Activated CD8-positive, alpha-beta memory T cell treated with anti-CD3 and anti-CD28 coated beads, Interleukin-2, amount 50 U/mL, for 1 hour (primary cell): ENCODE measurements at regions not wholly inside any gene's neighbourhood (a gene's known extent, or its start where the extent isn't known, plus 50 kb on each side); places are given as distances from the start of the nearest gene placed in this dataset.

Source experiments
- DNase-seq: peaks from one replicate; pipeline ENCODE4 v3.0.0-alpha.2; 2020; ENCODE audit errors: extremely low read depth

DNA sequence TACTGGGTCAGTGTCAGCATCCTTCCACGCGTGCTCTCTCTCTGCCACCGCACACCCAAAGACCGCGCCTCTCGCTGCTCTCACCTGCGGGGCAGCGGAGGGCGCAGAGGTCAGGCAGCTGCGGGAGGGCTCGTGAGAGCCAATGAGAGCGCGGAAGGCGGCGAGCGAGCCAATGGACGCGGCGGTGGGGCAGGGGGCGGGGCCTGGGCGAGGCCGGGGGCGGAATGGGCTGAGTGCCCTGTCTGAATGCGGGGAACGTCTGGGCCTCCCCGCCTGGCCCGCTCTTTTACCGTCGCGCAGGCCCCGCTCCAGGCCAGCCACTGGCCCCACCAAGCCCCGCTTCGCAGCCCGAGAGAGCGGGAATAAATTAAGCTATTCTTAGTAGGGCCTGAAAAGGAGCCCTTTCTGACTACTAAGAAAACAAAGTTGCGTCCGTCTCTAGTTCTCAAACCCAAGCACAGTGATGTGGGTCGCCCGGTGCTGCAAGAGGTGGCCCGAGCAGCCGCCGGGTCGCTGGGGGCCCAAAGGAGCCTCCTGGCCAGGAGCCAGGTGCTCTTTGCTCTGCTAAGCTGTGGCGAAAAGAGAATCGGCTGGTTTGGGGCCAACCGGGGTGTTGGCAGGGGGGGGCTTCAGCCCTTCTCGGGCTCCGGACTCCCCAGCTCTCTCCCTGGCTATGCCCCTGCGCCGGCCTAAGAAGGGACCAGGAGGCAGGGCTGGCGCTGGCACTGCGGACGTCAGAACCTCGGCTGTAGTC is 81.1 kb upstream of the GLI2 start:
- no peak for DNase-seq

DNA sequence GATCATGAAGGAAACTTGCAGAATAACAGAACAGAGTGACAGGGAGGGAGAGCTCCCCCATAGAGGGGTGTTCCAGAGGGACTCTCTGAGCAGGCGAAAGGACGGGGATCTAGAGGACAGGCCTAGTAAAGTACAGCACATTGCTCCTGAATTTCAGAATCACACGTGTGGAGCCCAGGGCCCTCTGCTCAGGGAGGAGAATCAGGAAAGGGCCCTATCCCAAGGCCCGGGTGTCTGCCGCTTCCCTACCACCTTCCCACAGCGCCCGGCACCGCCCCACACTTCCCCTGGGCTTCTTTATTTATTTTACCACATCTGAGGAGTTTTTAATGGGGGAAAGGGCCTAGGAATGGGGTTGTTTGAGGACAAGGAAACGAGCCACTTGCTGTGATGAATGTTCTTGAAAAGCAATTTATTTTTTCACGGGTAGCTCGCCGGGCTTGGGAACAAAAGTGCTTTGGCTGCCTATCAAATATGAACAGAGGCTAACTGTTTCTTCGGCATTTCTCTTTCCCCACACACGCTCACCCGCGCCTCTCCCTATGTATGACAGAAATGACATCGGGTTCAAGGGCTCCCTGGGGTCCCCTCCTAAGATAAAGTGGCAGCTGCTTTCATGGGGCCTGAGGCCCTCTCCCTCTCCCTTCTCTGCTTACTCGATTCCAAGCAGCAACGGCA is 79.3 kb upstream of the GLI2 start:
- DNase-seq: no peak

DNA sequence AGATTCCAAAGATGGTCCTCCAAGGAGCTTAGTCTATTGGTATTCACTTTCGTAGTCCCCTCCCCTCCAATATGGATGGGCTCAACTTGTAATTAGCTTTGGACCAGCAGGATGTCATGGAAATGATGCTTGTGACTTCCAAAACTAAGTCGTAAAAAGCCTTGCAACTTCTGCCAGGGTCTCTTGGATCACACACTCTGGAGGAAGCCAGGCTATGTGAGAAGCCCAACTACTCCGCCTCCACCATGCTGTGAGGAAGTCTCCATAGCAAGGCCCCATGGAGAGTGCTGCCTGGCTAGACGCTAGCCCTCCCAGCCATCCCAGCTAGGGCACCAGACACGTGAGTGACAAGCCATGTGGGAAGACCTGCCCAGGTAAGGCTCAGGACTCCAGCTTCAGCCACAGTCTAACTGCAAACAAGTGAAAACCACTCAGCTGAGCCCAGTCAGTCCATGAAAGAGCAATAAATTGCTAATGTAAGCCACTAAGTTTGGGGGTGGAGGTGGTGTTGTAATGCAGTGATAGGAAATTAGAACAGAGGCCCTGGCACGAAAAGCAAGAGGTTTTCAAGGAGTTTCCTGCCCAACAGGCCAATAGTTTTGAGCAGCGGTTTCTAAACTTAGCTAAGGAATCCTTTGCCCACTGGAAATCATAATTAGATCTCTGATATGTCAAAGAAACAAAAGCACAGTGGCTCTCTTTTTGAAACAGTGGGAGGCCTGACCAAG is 77.5 kb upstream of the GLI2 start:
- DNase-seq: no peak

DNA sequence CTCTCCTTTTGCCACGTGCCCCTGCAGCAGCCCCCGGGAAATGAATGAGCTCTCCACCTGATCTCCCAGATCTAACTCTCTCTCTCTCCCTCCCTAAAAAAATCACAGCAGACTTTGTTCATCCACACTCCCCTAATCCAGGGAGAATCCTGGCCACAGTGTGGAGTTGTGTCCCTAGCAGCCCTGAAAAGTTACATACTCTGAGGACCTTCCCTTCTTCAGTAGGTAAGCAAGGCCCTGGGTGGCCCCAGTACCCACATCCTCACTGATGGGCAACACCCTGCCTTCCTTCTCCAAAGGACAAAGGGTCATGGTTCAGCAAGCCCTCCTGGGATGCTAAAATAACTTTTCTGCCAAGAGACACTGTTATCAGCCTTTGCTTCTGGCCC is 76.9 kb upstream of the GLI2 start:
- DNase-seq: no peak

DNA sequence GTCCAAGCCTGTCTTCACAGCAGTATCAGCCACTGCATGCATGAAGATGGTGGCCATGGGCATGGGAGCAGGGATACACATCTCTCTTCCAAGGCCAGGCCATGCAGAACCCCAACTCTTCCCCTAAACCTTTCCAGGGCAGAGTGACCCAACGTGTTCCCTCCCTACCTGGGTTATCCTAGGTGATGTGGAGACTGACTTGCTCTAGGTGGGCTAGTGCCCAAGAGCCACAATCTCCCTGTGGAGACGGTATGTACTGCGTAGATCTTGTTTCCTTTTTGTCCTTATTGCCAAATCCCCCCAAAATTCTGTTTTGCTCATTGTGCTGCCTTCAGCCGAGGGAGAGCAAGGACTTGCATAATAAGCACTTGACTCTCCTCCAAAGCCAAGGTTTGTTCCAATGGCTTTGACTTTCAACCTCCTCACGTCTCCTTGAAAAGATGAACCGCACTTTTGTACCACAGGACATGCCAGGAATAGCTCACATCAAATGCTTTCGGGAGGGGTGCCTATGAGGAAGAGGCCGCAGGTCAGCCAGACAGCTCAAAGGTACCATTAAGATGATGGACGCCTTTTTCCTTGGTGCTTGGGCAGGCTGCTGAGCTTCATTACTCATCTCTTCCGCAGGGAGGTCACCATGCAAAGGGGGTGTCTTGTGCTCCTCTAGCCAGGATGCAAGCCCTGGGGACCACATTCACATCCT is 76.2 kb upstream of the GLI2 start:
- DNase-seq: no peak

DNA sequence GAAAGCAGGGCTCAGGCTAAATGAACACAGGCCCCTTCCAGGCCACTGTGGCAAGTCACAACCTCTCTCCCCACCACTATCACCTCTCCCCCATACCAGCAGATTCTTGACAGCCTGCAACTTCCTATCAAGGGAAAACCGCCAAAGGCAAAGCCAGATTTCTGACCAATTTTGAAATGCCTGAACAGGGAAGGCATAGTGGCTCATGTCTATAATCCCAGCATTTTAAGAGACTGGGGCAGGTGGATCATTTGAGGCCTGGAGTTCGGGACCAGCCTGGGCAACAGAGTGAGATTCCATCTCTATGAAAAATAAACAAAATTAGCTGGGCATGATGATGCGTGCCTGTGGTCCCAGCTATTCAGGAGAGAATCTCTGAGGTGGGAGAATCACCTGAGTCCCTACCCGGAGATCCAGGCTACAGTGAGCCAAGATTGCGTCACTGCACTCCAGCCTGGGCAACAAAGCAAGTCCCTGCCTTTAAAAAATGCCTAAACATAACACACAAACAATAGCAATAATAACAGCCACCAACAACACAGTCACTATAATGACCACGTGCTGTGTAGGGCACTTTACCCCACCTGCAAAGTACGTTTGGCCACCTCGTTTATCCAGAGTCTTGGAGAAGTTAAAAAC is 75.5 kb upstream of the GLI2 start:
- DNase-seq: no peak

DNA sequence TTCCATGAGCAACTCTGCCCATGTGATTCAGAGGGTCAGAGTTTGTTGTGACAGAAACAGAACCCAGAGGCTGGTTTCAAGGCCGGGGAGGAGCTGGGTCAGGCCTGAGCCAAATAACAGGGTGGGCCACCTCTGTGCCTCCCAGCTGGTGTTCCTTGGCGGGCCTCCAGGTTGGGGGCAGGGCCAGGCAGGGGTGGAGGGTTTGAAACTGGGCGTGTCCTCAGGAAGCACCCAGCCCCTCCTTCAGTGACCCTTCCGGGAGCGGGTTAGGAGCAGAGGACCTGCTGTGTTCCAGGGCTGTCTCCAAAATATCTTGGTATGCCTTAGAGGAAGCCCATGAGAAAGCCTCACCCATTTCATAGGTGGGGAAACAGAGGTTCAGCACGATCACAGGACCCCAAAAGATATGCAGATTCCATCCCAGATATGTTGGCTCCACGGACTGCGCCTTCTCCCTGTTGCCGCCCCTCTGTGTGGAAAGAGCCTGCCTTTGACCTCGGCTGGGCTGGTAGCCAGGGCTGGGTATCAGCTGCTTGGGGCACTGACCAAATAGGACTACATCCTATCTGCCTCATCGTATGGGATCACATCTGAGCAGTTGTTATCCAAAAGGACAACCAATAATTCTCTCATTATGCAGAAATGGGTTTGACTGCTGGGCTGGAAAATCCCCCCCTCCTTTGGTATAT is 74.8 kb upstream of the GLI2 start:
- no peak for DNase-seq

DNA sequence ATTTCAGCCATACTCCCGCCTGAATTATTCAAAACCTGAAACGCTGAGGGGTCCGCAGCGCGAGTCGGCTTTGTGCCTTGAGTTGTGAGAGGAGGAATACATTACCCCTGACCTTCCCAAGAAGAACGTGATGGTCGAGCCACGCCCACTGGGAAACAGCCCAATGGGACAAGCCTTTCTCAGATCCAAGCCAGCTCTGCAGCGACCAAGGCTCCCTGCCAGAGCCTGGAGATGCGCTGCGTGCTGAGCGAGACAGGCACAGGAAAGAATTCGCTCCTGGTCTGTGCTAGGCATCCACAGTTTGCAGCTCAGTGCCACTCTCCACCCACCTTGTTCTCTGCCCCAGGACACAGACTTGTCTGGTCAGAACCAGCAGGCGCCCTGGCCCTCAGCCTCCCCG is 74.1 kb upstream of the GLI2 start:
- no peak for DNase-seq

DNA sequence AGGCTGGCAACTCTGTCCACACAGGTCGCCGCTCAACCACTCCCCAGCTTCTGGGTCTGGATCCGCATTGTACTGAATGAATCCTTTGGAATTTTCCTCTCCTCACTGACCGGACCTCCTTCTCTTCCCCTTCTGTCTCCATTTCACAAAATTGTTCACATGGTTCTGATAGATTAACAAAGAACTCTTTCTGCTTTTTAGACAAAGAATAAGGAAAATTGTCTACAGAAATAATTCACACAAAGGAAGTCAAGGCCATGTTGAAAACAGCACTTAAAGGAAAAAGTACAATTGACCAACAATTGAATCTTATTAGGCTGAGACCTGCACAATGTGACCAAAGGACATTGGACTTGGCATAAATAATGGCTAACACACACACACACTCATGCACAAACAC is 73.6 kb upstream of the GLI2 start:
- no peak for DNase-seq

DNA sequence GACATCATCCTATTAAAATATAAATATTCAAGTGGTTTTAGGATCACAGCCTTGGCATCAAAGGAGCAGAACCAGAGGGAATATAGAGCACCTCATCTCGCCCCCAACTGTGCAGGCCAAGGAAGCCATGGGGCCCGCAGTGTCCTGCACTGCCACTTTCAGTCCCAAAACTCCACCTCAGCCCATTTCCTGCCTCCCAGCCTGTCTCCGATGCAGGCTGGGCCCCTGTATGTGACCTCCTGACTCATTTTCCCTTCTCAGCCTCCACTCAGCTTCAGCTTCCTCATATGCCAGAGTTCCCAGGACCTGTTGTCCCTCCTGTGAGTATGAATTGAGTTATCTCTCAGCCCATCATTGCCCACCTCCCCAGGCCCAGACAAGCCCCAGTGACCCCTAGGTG is 72.9 kb upstream of the GLI2 start:
- DNase-seq: no peak

DNA sequence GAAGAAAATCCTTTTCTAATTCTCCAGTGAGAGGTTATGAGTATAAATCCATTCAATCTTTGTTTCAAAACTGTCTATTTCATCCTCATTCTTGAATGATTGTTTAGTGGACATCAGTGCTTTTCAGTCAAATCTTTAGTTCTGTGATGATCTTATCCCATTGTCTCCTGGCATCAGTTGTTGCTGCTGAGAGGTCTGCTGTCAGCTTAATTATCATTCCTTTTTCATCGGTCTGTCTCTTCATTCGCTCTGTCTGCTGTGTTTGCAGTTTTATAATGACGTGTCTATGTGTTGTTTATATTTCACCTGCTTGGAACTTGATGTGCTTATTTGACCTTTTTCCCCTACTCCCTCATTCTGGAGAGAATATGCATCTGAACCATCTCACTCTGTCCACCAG is 69.2 kb upstream of the GLI2 start:
- no peak for DNase-seq

DNA sequence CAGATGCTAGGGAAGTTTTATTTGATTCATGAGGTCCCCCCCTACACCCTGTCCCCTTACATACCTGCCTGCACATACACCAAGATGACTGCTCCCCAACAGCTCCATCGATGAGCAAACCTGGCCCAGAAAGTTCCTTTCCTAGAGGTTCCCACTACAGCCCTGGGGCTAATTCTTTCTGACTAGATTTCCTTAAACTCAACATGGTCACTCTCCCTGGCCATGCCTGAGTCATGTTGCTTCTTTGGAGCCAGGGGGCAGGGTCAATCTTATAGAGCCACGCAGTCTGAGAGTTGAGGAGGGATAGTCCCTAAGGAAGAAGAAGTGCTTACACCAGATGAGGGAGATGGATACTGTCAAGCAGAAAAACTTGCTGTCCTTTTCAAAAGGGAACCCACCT is 67.7 kb upstream of the GLI2 start:
- no peak for DNase-seq

DNA sequence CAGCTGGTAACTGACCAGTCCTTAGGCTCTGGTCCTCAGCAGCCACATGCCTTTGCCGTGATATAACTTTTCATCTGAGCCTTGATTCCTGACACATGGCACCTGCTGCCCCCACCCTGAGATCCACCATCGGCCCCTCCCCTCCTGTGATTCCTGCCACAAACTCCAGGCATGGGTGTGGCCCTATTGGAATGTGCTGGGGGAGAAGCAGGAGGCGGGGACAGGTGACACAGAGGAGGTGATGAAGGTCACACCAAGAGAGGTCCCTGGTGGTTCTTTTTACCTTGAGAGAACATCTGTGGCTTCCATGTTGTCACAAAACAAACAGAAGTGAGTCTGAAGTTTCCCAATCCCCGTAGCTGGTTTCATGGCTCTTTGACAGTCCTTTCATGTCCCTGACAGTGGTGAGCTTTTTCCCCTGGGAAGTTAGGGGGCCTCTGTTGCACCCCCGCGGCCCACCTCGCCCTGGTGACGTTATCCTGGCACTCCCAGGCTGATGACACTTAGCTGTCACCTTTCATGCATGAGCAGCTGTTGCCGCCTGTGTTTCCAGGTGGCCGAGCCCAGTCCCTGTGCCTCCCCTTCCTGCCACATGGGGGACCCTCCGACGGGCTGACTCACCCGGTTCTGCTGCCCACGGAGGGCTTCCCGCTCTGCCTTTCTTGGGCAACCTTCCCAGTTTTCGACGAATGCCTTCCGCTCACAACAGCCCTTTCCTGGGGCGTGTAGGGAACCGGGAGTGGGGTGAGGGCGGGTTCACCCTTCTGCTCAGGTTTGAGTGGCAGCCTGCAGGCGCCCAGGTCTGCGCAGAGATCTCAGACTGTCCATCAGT is 66.3 kb upstream of the GLI2 start:
- DNase-seq: no peak

DNA sequence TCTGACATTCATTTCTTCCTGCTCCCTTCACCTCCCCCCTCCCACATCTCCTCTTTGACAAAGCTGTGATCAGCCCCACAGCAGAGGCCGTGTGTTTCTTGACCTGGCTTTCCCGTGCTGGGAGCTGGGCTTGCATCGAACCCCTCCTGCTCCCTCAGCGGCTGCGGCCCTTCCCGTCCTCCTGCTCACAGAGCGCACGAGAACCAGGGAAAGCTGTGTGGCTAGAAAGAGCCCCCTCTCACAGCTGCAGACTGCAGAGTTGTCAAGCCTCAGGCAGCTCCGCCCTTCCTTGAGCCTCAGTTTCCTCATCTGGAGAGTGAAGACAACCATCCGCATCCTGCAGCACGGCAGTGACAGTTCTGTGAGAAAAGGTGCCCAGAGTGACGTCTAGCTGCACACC is 65.7 kb upstream of the GLI2 start:
- no peak for DNase-seq

DNA sequence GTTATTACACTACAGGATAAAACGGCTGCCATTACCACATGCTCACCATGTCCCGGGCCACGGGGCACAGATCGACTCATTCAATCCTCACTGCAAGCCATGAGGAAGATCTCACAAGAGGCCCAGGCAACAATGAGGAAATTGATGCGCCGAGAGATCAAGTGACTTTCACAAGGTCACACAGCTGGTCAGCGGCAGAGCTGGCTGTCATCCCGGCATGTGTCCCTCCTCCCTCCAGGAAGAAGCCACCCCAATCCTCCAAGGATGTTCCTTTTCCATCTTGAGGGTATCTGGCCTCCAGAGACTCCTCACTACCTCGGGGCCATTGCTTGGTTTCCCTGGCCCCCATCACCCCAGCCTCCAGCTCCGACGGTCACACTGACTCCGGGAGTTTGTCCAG is 65.3 kb upstream of the GLI2 start:
- DNase-seq: no peak

DNA sequence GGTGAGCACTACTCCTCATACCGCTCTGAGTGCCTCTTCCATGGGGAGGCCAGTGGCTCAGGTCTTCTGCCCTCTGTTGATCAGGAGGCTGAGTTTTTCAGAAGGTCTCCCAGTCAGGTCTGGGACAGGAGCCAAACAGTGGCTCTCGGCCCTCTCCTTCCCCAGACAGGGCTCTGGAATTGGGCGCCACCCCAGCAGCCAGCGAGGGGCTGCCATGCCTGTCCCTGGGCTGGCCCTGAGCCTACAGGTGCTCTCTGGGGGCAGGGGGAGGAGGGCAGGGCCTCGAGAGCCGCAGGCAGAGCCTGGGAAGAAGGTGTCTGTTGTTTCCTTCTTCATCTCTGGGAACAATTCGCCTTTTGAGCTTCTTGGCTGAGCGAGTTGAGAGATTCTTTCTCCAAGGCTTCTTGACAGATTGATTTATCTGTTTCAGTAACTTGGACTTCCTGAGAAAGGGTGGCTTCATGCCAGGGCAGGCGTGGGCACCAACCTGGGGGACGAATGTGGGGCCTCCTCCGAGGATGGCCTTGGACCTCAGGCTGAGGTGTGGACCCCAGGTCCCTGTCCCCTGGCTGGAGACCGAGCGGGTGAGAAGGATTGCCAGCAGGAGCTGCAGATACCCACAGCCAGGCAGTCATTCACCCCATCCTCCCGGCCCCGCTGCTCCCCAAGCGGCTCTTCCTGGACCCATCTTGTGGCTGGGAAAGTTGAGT is 64.7 kb upstream of the GLI2 start:
- no peak for DNase-seq

DNA sequence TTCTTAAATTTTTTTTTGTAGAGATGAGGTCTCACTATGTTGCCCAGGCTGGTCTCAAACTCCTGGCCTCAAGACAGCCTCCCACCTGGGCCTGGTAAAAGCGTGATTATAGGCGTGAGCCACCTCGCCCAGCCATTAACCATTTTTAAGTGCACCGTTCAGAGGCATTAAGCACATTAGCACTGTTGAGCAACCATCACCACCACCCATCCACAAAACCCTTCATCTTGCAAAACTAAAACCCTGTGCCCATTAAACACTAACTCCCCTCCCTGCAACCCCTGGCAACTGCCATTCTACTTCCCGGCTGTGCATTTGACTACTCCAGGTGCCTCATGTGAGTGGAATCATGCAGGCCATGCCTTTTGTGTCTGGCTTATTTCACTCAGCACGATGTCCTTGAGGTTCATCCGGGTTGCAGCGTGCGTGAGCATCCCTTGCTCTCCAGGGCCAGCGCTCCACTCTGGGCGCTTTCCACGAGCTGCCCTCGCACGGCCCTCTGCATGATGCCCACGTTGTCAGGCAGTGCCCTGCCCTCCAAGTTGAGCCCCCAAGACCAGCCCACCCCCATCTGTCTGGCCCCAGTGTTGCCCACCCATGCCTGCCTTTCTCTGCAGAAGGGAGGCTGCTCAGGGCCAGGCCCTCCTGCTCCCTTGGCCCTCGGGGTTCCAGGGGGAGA is 63.0 kb upstream of the GLI2 start:
- DNase-seq: no peak

DNA sequence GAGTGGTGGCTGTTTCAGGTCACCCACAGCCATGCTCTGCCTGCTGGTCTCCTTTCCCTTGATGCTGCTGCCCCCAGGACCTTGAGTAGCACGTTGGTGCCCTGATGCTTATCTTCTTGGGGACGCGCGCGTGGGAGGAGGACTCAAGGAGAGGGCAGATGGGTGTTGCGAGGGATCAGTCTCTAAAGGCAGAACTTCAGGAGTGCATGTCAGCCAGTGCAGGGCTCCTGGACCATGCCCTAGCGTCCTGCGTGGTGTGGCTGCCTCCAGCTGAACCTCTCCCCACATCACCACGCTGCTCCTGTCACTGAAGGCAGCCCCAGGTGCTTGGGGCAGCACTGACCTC is 62.5 kb upstream of the GLI2 start:
- no peak for DNase-seq

DNA sequence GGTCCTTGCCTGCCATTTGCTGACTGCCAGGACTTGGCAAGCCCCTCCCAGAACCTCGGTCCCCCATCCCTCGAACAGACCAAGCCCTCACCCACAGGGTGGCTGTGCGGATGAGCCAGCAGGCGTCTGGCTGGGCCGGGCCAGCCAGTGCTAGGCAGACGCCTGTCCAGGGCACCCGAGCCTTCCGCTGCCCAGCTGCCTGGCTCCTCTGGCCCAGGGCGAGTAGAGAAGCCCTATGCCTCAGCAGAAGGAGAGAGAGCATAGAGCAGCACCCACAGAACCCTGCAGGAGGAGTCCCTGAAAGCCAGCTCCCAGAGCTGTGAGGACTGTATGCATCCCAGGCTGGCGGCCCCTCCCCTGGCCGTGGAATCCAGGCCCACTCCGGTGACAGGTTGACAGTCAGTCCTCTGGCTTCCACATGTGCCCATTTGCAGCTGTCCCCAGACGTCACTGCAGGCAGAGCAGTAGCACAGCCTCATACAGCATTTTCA is 62.1 kb upstream of the GLI2 start:
- DNase-seq: no peak
